Panc1 (cell line): ENCODE measurements at regions not wholly inside any gene's neighbourhood (a gene's known extent, or its start where the extent isn't known, plus 50 kb on each side); places are given as distances from the start of the nearest gene placed in this dataset.

Experiments used
- ATAC-seq: fragments of 200-7000 bp; cut with Tn5 transposase; 2 replicates; pipeline ENCODE4 v1.9.1; 2020; ENCODE audit warnings: mild to moderate bottlenecking, moderate library complexity
- BruUV-seq: library from RNA; stranded (reverse); fragments of 400-500 nt; replicated peaks from 2 replicates; lab custom pipeline; 2021; lab: Mats Ljungman, UMichigan
- CTCF ChIA-PET: fragments of 300-600 bp; sonication (Branson Sonifier 250); formaldehyde crosslinking; loops from one replicate; lab custom pipeline; 2022; ENCODE audit warnings: antibody characterized with exemption; lab: Charles Lee
- POLR2A ChIA-PET: fragments of 300-600 bp; sonication (Branson Sonifier 250); formaldehyde crosslinking; loops from one replicate; lab custom pipeline; 2022; ENCODE audit warnings: antibody characterized with exemption; lab: Charles Lee
- DNase-seq: peaks from one replicate; pipeline ENCODE4 v3.0.0-alpha.2; 2010; ENCODE audit warnings: low read depth, low spot score
- H3K27ac ChIP-seq: 2 replicates; pipeline ENCODE4 v1.5.1; 2011; ENCODE audit warnings: mild to moderate bottlenecking, low read length, inconsistent platforms
- H3K27me3 ChIP-seq: fragments of 200-500 bp; sonication (Bioruptor generic); 2 replicates; pipeline ENCODE4 v1.6.0; 2014; ENCODE audit warnings: low read length, inconsistent platforms; ENCODE audit not compliant: control insufficient read depth, insufficient read depth
- H3K36me3 ChIP-seq: fragments of 200-500 bp; sonication (Bioruptor generic); 2 replicates; pipeline ENCODE4 v1.5.1; 2014; ENCODE audit warnings: inconsistent platforms, mild to moderate bottlenecking, low read length, moderate library complexity; ENCODE audit not compliant: control insufficient read depth, insufficient read depth
- H3K4me1 ChIP-seq: 2 replicates; pipeline ENCODE4 v1.5.1; 2011; ENCODE audit warnings: inconsistent platforms, mild to moderate bottlenecking, low read length, moderate library complexity; ENCODE audit not compliant: control insufficient read depth, insufficient read depth
- H3K4me3 ChIP-seq, 2 experiments: 2 replicates each; pipeline ENCODE4 v1.5.1; 2011 to 2012; ENCODE audit warnings: low read depth in 2 of 2, low read length in 2 of 2, mild to moderate bottlenecking in 2 of 2, inconsistent platforms in 1 of 2, moderate library complexity in 1 of 2
- H3K9me3 ChIP-seq: fragments of 200-500 bp; sonication (Bioruptor generic); 2 replicates; pipeline ENCODE4 v1.5.1; 2014; ENCODE audit warnings: low read depth, mild to moderate bottlenecking, inconsistent platforms, low read length, moderate library complexity; ENCODE audit not compliant: control insufficient read depth, insufficient read depth
- POLR2AphosphoS5 ChIP-seq: IDR thresholded peaks from 2 replicates; pipeline ENCODE4 v1.6.1; 2012; ENCODE audit warnings: mild to moderate bottlenecking, low read depth, low read length, moderate library complexity
- REST ChIP-seq, 2 experiments: IDR thresholded peaks; 2 replicates each; pipeline ENCODE4 v1.6.1; 2011 to 2012; ENCODE audit warnings: low read depth in 2 of 2, control low read depth in 1 of 2, low read length in 1 of 2, mild to moderate bottlenecking in 1 of 2, moderate library complexity in 1 of 2; ENCODE audit not compliant: insufficient read depth in 1 of 2
- SIN3A ChIP-seq: IDR thresholded peaks from 2 replicates; pipeline ENCODE4 v1.6.1; 2012; ENCODE audit warnings: low read depth, mild to moderate bottlenecking, low read length, moderate library complexity, borderline replicate concordance; ENCODE audit not compliant: insufficient read depth
- TCF7L2 ChIP-seq: IDR thresholded peaks from 2 replicates; pipeline ENCODE4 v1.6.1; 2011; ENCODE audit warnings: mild to moderate bottlenecking, low read depth, low read length, inconsistent platforms
- in situ Hi-C: cut with HindIII; loops from 2 replicates; pipeline ENCODE4 v1.10.0; 2016; ENCODE audit warnings: low sequenced_read_pairs, low pct_unique_long_range_greater_than_20kb
- intact Hi-C: fragments of 100-400 bp; cut with micrococcal nuclease; formaldehyde crosslinking; loops from one replicate; pipeline ENCODE4 v1.10.0; 2022; ENCODE audit not compliant: unreplicated experiment
- TF ChIP-seq, protein P1 (sequence below): fragments of 450-650 bp; IDR thresholded peaks from 2 replicates; pipeline ENCODE4 v1.5.1; 2017; ENCODE audit warnings: mild to moderate bottlenecking

DNA sequence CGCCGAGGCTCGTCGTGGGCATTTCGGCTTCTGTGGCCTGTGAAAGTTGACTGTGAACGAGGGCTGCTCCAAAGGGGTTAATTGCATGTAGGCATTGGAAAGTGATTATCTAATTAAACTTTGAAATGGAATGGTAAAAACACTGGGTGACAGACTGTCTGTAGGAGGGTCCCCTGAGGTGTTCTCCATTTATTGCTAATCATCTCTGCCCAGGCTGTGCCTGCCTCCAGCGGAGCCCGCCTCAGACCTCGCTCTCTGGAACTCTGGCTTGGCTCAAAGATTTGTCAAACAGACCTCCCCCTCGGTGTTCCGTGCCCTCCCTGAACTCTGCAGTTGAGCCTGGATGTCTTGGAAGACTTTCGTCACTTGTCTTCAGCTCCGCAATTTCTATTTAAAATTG, 50.2 kb upstream of the VRK1 start:
- ATAC-seq (no peak), DNase-seq (no peak)
- no peak overlapping the region for H3K27ac ChIP-seq
- H3K4me1 ChIP-seq, result no peaks in the 10 kb centered on the region
- ChIA-PET CTCF (no interaction called here), POLR2A (no interaction called here)
- H3K27me3 ChIP-seq, result peaks cover 4% of the 10 kb centered on the region; the same call in 1 of the 2 replicates
- H3K36me3 ChIP-seq, result no peaks in the 10 kb centered on the region
- in situ Hi-C loops, result no loop called here
- H3K9me3 ChIP-seq, result no peaks in the 10 kb centered on the region
- intact Hi-C loops, result no loop called here
- no TSS peak for BruUV-seq
- TF ChIP-seq TCF7L2 (no peak), SIN3A (no peak), REST (IDR thresholded peaks at IDR 0.05; ENCODE audit: insufficient read depth in 1 of 2, low read depth in 2 of 2, low read length in 1 of 2) (no peak), POLR2AphosphoS5 (no peak)
- TF ChIP-seq, protein P1, sequence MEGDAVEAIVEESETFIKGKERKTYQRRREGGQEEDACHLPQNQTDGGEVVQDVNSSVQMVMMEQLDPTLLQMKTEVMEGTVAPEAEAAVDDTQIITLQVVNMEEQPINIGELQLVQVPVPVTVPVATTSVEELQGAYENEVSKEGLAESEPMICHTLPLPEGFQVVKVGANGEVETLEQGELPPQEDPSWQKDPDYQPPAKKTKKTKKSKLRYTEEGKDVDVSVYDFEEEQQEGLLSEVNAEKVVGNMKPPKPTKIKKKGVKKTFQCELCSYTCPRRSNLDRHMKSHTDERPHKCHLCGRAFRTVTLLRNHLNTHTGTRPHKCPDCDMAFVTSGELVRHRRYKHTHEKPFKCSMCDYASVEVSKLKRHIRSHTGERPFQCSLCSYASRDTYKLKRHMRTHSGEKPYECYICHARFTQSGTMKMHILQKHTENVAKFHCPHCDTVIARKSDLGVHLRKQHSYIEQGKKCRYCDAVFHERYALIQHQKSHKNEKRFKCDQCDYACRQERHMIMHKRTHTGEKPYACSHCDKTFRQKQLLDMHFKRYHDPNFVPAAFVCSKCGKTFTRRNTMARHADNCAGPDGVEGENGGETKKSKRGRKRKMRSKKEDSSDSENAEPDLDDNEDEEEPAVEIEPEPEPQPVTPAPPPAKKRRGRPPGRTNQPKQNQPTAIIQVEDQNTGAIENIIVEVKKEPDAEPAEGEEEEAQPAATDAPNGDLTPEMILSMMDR, result no peak
- H3K4me3 ChIP-seq, result no peak overlapping the region
